T-cell (primary cell): ENCODE measurements at regions not wholly inside any gene's neighbourhood (a gene's known extent, or its start where the extent isn't known, plus 50 kb on each side); places are given as distances from the start of the nearest gene placed in this dataset.
"Not testable (repeated sequence)": the region's sequence is repeated elsewhere in the genome, so short reads cannot be mapped to it uniquely, and the experiment has no call there.

Experiments
- ATAC-seq, 4 experiments: fragments of 200-7000 bp in 3 of 4; fragments of 150-1000 bp in 1 of 4; cut with Tn5 transposase; replicated peaks in 1 of 4; 1 replicate in 3 of 4; 2 replicates in 1 of 4; pipeline ENCODE4 v1.10.0; 2021; ENCODE audit warnings: moderate library complexity in 3 of 4, mild to moderate bottlenecking in 2 of 4, moderate number of reproducible peaks in 1 of 4
- CTCF ChIA-PET, 2 donors: fragments of 300-600 bp; sonication (Branson Sonifier 250); formaldehyde crosslinking; loops; one replicate each; lab custom pipeline; 2022; ENCODE audit warnings: antibody characterized with exemption in 2 of 2; lab: Charles Lee
- POLR2A ChIA-PET, 2 donors: fragments of 300-600 bp; sonication (Branson Sonifier 250); formaldehyde crosslinking; loops; one replicate each; lab custom pipeline; 2022; ENCODE audit warnings: antibody characterized with exemption in 2 of 2; lab: Charles Lee
- DNase-seq, 35 experiments: peaks; one replicate each; pipeline versions ENCODE4 v3.0.0 to v3.0.0-alpha.2; 2013 to 2023
- H3K27ac ChIP-seq: one replicate; pipeline ENCODE4 v1.5.1; 2013; ENCODE audit warnings: low read length
- H3K27me3 ChIP-seq, 2 experiments: replicated peaks in 1 of 2; 1 replicate in 1 of 2; 2 replicates in 1 of 2; pipeline versions ENCODE4 v1.6.1 to v1.7.0; 2013; ENCODE audit warnings: low read length in 1 of 2, mixed read lengths in 1 of 2; ENCODE audit not compliant: control insufficient read depth in 2 of 2, insufficient read depth in 2 of 2; ENCODE audit errors: extremely low read depth in 1 of 2
- H3K36me3 ChIP-seq, 2 donors: 1 replicate in 1 of 2; 2 replicates in 1 of 2; pipeline versions ENCODE4 v1.6.1 to v1.7.0; 2013; ENCODE audit warnings: low read length in 1 of 2; ENCODE audit not compliant: control insufficient read depth in 2 of 2, insufficient read depth in 1 of 2; ENCODE audit errors: extremely low read depth in 1 of 2
- H3K4me1 ChIP-seq, 2 experiments: 1 replicate in 1 of 2; 2 replicates in 1 of 2; pipeline versions ENCODE4 v1.6.1 to v1.7.0; 2013; ENCODE audit warnings: low read length in 2 of 2, mixed read lengths in 1 of 2; ENCODE audit not compliant: insufficient read depth in 2 of 2, control insufficient read depth in 1 of 2; ENCODE audit errors: extremely low read depth in 1 of 2
- H3K4me3 ChIP-seq, 2 donors: 1 replicate in 1 of 2; 2 replicates in 1 of 2; pipeline versions ENCODE4 v1.5.1 to v1.7.0; 2013; ENCODE audit warnings: mild to moderate bottlenecking in 2 of 2, low read length in 1 of 2, moderate library complexity in 1 of 2; ENCODE audit not compliant: control insufficient read depth in 1 of 2; ENCODE audit errors: extremely low read depth in 1 of 2
- H3K9me3 ChIP-seq: 2 replicates; pipeline ENCODE4 v1.7.0; 2013
- H3K27ac Mint-ChIP-seq, 2 donors: one replicate each; pipeline ENCODE4 v1.8.0; 2020 to 2021; ENCODE audit warnings: mild to moderate bottlenecking in 2 of 2, mixed read lengths in 2 of 2
- H3K27me3 Mint-ChIP-seq, 2 donors: one replicate each; pipeline ENCODE4 v1.8.0; 2021 to 2022; ENCODE audit warnings: mixed read lengths in 2 of 2
- H3K36me3 Mint-ChIP-seq: one replicate; pipeline ENCODE4 v1.8.0; 2021; ENCODE audit warnings: mixed read lengths
- H3K4me1 Mint-ChIP-seq, 3 donors: one replicate each; pipeline ENCODE4 v1.8.0; 2020 to 2022; ENCODE audit warnings: mixed read lengths in 3 of 3, mild to moderate bottlenecking in 1 of 3
- H3K4me3 Mint-ChIP-seq, 3 donors: one replicate each; pipeline ENCODE4 v1.8.0; 2020 to 2022; ENCODE audit warnings: mild to moderate bottlenecking in 3 of 3, mixed read lengths in 3 of 3, moderate library complexity in 3 of 3
- H3K9me3 Mint-ChIP-seq, 3 donors: one replicate each; pipeline ENCODE4 v1.8.0; 2020 to 2022; ENCODE audit warnings: mixed read lengths in 3 of 3
- WGBS: methylation state at CpG from one replicate; pipeline ENCODE4 v1.1.5; 2013; ENCODE audit warnings: missing lambda C conversion rate; ENCODE audit not compliant: insufficient coverage; 5-methylcytosine and 5-hydroxymethylcytosine counted together

- POLR2A ChIA-PET, H3K9me3 ChIP-seq, H3K36me3 Mint-ChIP-seq, H3K27ac ChIP-seq, H3K27me3 ChIP-seq, H3K4me1 Mint-ChIP-seq, DNase-seq, H3K4me3 ChIP-seq, H3K4me1 ChIP-seq, CTCF ChIA-PET, H3K27ac Mint-ChIP-seq, H3K36me3 ChIP-seq, H3K4me3 Mint-ChIP-seq, H3K27me3 Mint-ChIP-seq, ATAC-seq: not testable (repeated sequence)
- no CpG with 5 or more reads among the region's 9 CpGs for WGBS
- peaks cover 7 to 14% (median 12%) of the 10 kb centered on the region in 3 donors for H3K9me3 Mint-ChIP-seq
Observed at GRCh38 chr14:105653921-105654320, 127.5 kb downstream of the TMEM121 start.

- H3K9me3 ChIP-seq, CTCF ChIA-PET, H3K27ac Mint-ChIP-seq, H3K36me3 ChIP-seq, H3K4me3 Mint-ChIP-seq, ATAC-seq, H3K4me1 ChIP-seq, POLR2A ChIA-PET, H3K27me3 ChIP-seq, H3K36me3 Mint-ChIP-seq, H3K27ac ChIP-seq, DNase-seq, H3K4me3 ChIP-seq, H3K4me1 Mint-ChIP-seq: not testable (repeated sequence)
- peaks cover 26 to 30% (median 28%) of the 10 kb centered on the region in 3 donors for H3K9me3 Mint-ChIP-seq
- no CpG with 5 or more reads among the region's 2 CpGs for WGBS
- H3K27me3 Mint-ChIP-seq: peaks cover 9 to 10% of the 10 kb centered on the region in 2 donors
Observed at GRCh38 chr14:105659255-105659654, 132.9 kb downstream of the TMEM121 start.

- H3K27ac ChIP-seq: no peak overlapping the region
- H3K4me1 ChIP-seq: no peaks in the 10 kb centered on the region
- H3K9me3 ChIP-seq: no peaks in the 10 kb centered on the region
- WGBS: 86% methylated on average over 9 of the region's 9 CpGs
- H3K4me3 ChIP-seq: no peak overlapping the region
- no peak for DNase-seq
- ChIA-PET CTCF (interaction anchor here in 1 of 2 donors (0.6 kb wide), 1 partner anchor 11 kb away, joined by 5 read pairs; no protein-coding TSS in a partner anchor), POLR2A (no interaction called here)
- peaks cover 26 to 30% (median 28%) of the 10 kb centered on the region in 3 donors for H3K9me3 Mint-ChIP-seq
- no peak overlapping the region for H3K27ac Mint-ChIP-seq
- no peaks in the 10 kb centered on the region for H3K36me3 Mint-ChIP-seq
- no peaks in the 10 kb centered on the region for H3K36me3 ChIP-seq
- no peak for ATAC-seq
- peaks cover 9 to 10% of the 10 kb centered on the region in 2 donors for H3K27me3 Mint-ChIP-seq
- H3K27me3 ChIP-seq: no peaks in the 10 kb centered on the region
- H3K4me1 Mint-ChIP-seq: no peaks in the 10 kb centered on the region
- no peak overlapping the region for H3K4me3 Mint-ChIP-seq
Observed at GRCh38 chr14:105659935-105660527, 133.6 kb downstream of the TMEM121 start.

GRCh38 chr14:105660816-105661531, 134.6 kb downstream of the TMEM121 start:
- Mint-ChIP-seq H3K4me3 (no peak overlapping the region), H3K4me1 (no peaks in the 10 kb centered on the region)

GRCh38 chr14:105662043-105662442, 135.7 kb downstream of the TMEM121 start:
- H3K4me3 ChIP-seq, H3K4me1 Mint-ChIP-seq, H3K36me3 ChIP-seq, H3K9me3 ChIP-seq, DNase-seq, H3K27ac ChIP-seq, H3K4me3 Mint-ChIP-seq, POLR2A ChIA-PET, H3K36me3 Mint-ChIP-seq, H3K27ac Mint-ChIP-seq, CTCF ChIA-PET, H3K4me1 ChIP-seq, H3K27me3 ChIP-seq, ATAC-seq: not testable (repeated sequence)
- H3K9me3 Mint-ChIP-seq: peaks cover 26 to 30% (median 28%) of the 10 kb centered on the region in 3 donors
- H3K27me3 Mint-ChIP-seq: peaks cover 7 to 17% of the 10 kb centered on the region in 2 donors
- 100% methylated on average over 1 of the region's 11 CpGs for WGBS

More at GRCh38 chr14:105660816-105661531, 134.6 kb downstream of the TMEM121 start:
- Histone ChIP-seq H3K27ac (no peak overlapping the region), H3K36me3 (no peaks in the 10 kb centered on the region), H3K27me3 (peaks cover 0 to 3% of the 10 kb centered on the region in 2 experiments), H3K4me1 (no peaks in the 10 kb centered on the region), H3K9me3 (no peaks in the 10 kb centered on the region), H3K4me3 (no peak overlapping the region)
- Mint-ChIP-seq H3K9me3 (peaks cover 26 to 30% (median 28%) of the 10 kb centered on the region in 3 donors), H3K27me3 (peaks cover 9 to 16% of the 10 kb centered on the region in 2 donors), H3K36me3 (no peaks in the 10 kb centered on the region), H3K27ac (no peak overlapping the region)
- DNase-seq (no peak), ATAC-seq (no peak)
- CTCF ChIA-PET: no interaction called here
- POLR2A ChIA-PET: no interaction called here
- WGBS: 92% methylated on average over 3 of the region's 11 CpGs

GRCh38 chr14:105662592-105662991, 136.2 kb downstream of the TMEM121 start:
- H3K9me3 ChIP-seq, CTCF ChIA-PET, H3K36me3 ChIP-seq, POLR2A ChIA-PET, H3K4me3 ChIP-seq, H3K27ac Mint-ChIP-seq, H3K4me1 ChIP-seq, H3K4me3 Mint-ChIP-seq, H3K4me1 Mint-ChIP-seq, H3K27ac ChIP-seq, DNase-seq, ATAC-seq, H3K27me3 ChIP-seq, H3K36me3 Mint-ChIP-seq: not testable (repeated sequence)
- H3K9me3 Mint-ChIP-seq: peaks cover 23 to 29% (median 28%) of the 10 kb centered on the region in 3 donors
- WGBS: no CpG with 5 or more reads among the region's 12 CpGs
- peaks cover 7 to 17% of the 10 kb centered on the region in 2 donors for H3K27me3 Mint-ChIP-seq
